ENCODE measurements at regions not wholly inside any gene's neighbourhood (a gene's known extent, or its start where the extent isn't known, plus 50 kb on each side); places are given as distances from the start of the nearest gene placed in this dataset.

GRCh38 chrX:38878641-38879340 is 77.5 kb downstream of the MID1IP1 start:
- TF ChIP-seq CTCF (IDR thresholded peaks at IDR 0.05): no peak
- TF ChIP-seq EP300 (IDR thresholded peaks at IDR 0.05): no peak
